ENCODE measurements at regions not wholly inside any gene's neighbourhood (a gene's known extent, or its start where the extent isn't known, plus 50 kb on each side); places are given as distances from the start of the nearest gene placed in this dataset.

GRCh38 chr9:14389146-14389545 is 75.2 kb upstream of the NFIB start:
- no peaks in the 10 kb centered on the region for H3K9me1 ChIP-seq (replicated peaks; ENCODE audit: control insufficient read depth, extremely low read depth, insufficient read depth, low read length)
- no peak overlapping the region for H3K9ac ChIP-seq (replicated peaks; ENCODE audit: extremely low read depth, insufficient read depth, low read length)
- ChIA-PET POLR2A (no interaction called here), CTCF (no interaction called here)
- no peaks in the 10 kb centered on the region for H4K20me1 ChIP-seq (replicated peaks; ENCODE audit: control insufficient read depth, extremely low read depth, insufficient read depth, low read length)
- no peak for DNase-seq (ENCODE audit: low read depth, low spot score)
- intact Hi-C loops (cut with micrococcal nuclease) (no loop called here), dilution Hi-C loops (cut with MboI; ENCODE audit: extremely low pct_ligation_motif_present, low sequenced_read_pairs) (no loop called here)
- H3K4me2 ChIP-seq (ENCODE audit: insufficient read depth, low read length): no peak overlapping the region
- no peak for TF ChIP-seq FOS (IDR thresholded peaks at IDR 0.05; ENCODE audit: borderline replicate concordance, insufficient read depth, low read length)
- no peak for TF ChIP-seq MYC (IDR thresholded peaks at IDR 0.05; ENCODE audit: low read depth, low read length)
- no peak for TF ChIP-seq GATA2 (IDR thresholded peaks at IDR 0.05; ENCODE audit: insufficient read depth, insufficient read length, low read depth, low read length)
- TF ChIP-seq CTCF (IDR thresholded peaks at IDR 0.05; ENCODE audit: extremely low read depth in 1 of 2, insufficient read depth in 1 of 2, low read depth in 1 of 2, low read length in 2 of 2): no peak
- no peak for TF ChIP-seq MAX (IDR thresholded peaks at IDR 0.05; ENCODE audit: insufficient read depth, insufficient read length)
- no peak for TF ChIP-seq EZH2 (IDR thresholded peaks at IDR 0.05; ENCODE audit: borderline replicate concordance, low read depth, low read length, severe bottlenecking)
- no peak for TF ChIP-seq POLR2A (IDR thresholded peaks at IDR 0.05; ENCODE audit: low read depth, low read length)
- TF ChIP-seq POLR2AphosphoS5 (IDR thresholded peaks at IDR 0.05; ENCODE audit: insufficient read depth, low read depth, low read length): no peak
- TF ChIP-seq JUN (IDR thresholded peaks at IDR 0.05; ENCODE audit: borderline replicate concordance, insufficient read depth, insufficient read length, low read depth): no peak
- H3K9me3 ChIP-seq (replicated peaks; ENCODE audit: control insufficient read depth, insufficient read depth, low read length): no peaks in the 10 kb centered on the region
- no peak overlapping the region for H3K27ac ChIP-seq (ENCODE audit: insufficient read depth, low read depth, low read length)
- FAIRE-seq: no peak
- BruUV-seq (replicated peaks): no TSS peak
- no peaks in the 10 kb centered on the region for H3K36me3 ChIP-seq (ENCODE audit: control insufficient read depth in 2 of 2, extremely low read depth in 1 of 2, insufficient read depth in 2 of 2, low read length in 2 of 2)
- no peaks in the 10 kb centered on the region for H3K79me2 ChIP-seq (ENCODE audit: control insufficient read depth, insufficient read depth, low read length)
- no peak overlapping the region for H2AFZ ChIP-seq (ENCODE audit: low read depth, low read length)
- no peak overlapping the region for H3K4me3 ChIP-seq (replicated peaks in 1 of 3; ENCODE audit: insufficient read depth in 1 of 3, low read depth in 1 of 3, low read length in 3 of 3)
- no peaks in the 10 kb centered on the region for H3K27me3 ChIP-seq (ENCODE audit: control insufficient read depth in 2 of 2, insufficient read depth in 2 of 2, low read length in 2 of 2)
- H3K4me1 ChIP-seq (ENCODE audit: control insufficient read depth, extremely low read depth, insufficient read depth, low read length): no peaks in the 10 kb centered on the region
